SK-N-SH treated with all-trans-retinoic acid at 6 μM for 48 hours (cell line): ENCODE measurements at regions not wholly inside any gene's neighbourhood (a gene's known extent, or its start where the extent isn't known, plus 50 kb on each side); places are given as distances from the start of the nearest gene placed in this dataset.

Source experiments
- ARNTL ChIP-seq: fragments of 450-650 bp; formaldehyde crosslinking; IDR thresholded peaks from 2 replicates; pipeline ENCODE4 v1.5.0; 2020; ENCODE audit warnings: low read depth, mild to moderate bottlenecking, moderate library complexity, borderline replicate concordance
- BACH2 ChIP-seq: fragments of 250-450 bp; sonication (Bioruptor Pico); IDR thresholded peaks from 2 replicates; pipeline ENCODE4 v1.9.0; 2021; ENCODE audit warnings: mild to moderate bottlenecking, borderline replicate concordance
- CSDC2 ChIP-seq: fragments of 250-450 bp; sonication (Bioruptor Pico); IDR thresholded peaks from 2 replicates; pipeline ENCODE4 v1.5.0; 2020; ENCODE audit warnings: mild to moderate bottlenecking, moderate library complexity
- ESRRG ChIP-seq: fragments of 250-450 bp; sonication (Bioruptor Pico); IDR thresholded peaks from 2 replicates; pipeline ENCODE4 v1.6.1; 2021; ENCODE audit warnings: mild to moderate bottlenecking
- PATZ1 ChIP-seq: fragments of 250-450 bp; sonication (Bioruptor Pico); IDR thresholded peaks from 2 replicates; pipeline ENCODE4 v1.8.0; 2020; ENCODE audit warnings: mild to moderate bottlenecking, moderate library complexity, borderline replicate concordance
- POU6F1 ChIP-seq: fragments of 250-450 bp; sonication (Bioruptor Pico); IDR thresholded peaks from 2 replicates; pipeline ENCODE4 v1.8.0; 2021; ENCODE audit warnings: low read depth, mild to moderate bottlenecking, moderate library complexity, borderline replicate concordance
- RARB ChIP-seq: fragments of 250-450 bp; sonication (Bioruptor Pico); IDR thresholded peaks from 2 replicates; pipeline ENCODE4 v1.8.0; 2021; ENCODE audit warnings: mild to moderate bottlenecking, moderate library complexity
- TOX ChIP-seq: fragments of 250-450 bp; sonication (Bioruptor Pico); IDR thresholded peaks from 2 replicates; pipeline ENCODE4 v1.8.0; 2021; ENCODE audit warnings: mild to moderate bottlenecking, moderate library complexity, borderline replicate concordance
- ZFP3 ChIP-seq: fragments of 250-450 bp; sonication (Bioruptor Pico); IDR thresholded peaks from 2 replicates; pipeline ENCODE4 v1.5.0; 2020; ENCODE audit warnings: mild to moderate bottlenecking, moderate library complexity
- ZFP30 ChIP-seq: fragments of 450-650 bp; formaldehyde crosslinking; IDR thresholded peaks from 2 replicates; pipeline ENCODE4 v1.5.0; 2022; ENCODE audit warnings: mild to moderate bottlenecking, moderate library complexity
- ZNF70 ChIP-seq: fragments of 450-650 bp; formaldehyde crosslinking; IDR thresholded peaks from 2 replicates; pipeline ENCODE4 v1.5.0; 2020; ENCODE audit warnings: mild to moderate bottlenecking, moderate library complexity
- ZNF8 ChIP-seq: fragments of 450-650 bp; formaldehyde crosslinking; IDR thresholded peaks from 2 replicates; pipeline ENCODE4 v1.5.0; 2020; ENCODE audit warnings: mild to moderate bottlenecking, moderate library complexity

- TF ChIP-seq ZFP30 (CRISPR knock-in tag), result no peak
- no peak for TF ChIP-seq ZFP3 (CRISPR knock-in tag)
- no peak for TF ChIP-seq ZNF70
- TF ChIP-seq ESRRG (CRISPR knock-in tag), result no peak
- no peak for TF ChIP-seq CSDC2 (CRISPR knock-in tag)
- TF ChIP-seq ZNF8, result no peak
- TF ChIP-seq RARB (CRISPR knock-in tag), result no peak
- no peak for TF ChIP-seq ARNTL (CRISPR knock-in tag)
- no peak for TF ChIP-seq TOX
- TF ChIP-seq PATZ1 (CRISPR knock-in tag), result no peak
- no peak for TF ChIP-seq POU6F1 (CRISPR knock-in tag)
- no peak for TF ChIP-seq BACH2 (CRISPR knock-in tag)
Observed at GRCh38 chr12:63318313-63318712, 167.3 kb upstream of the AVPR1A start.
